Smooth muscle cell (in vitro differentiated cells): ENCODE measurements at regions not wholly inside any gene's neighbourhood (a gene's known extent, or its start where the extent isn't known, plus 50 kb on each side); places are given as distances from the start of the nearest gene placed in this dataset.

Experiments
- DNase-seq: peaks from one replicate; lab custom pipeline; 2025; ENCODE audit not compliant: unreplicated experiment; lab: John Stamatoyannopoulos, UW
- H2AFZ ChIP-seq: fragments of 200-600 bp; sonication (generic); 2 replicates; pipeline ENCODE4 v1.6.0; 2016; ENCODE audit warnings: antibody characterized with exemption, low read depth, mild to moderate bottlenecking
- H3F3A ChIP-seq: fragments of 200-600 bp; sonication (generic); 2 replicates; pipeline ENCODE4 v1.6.0; 2017; ENCODE audit warnings: antibody characterized with exemption, low read depth
- H3K27ac ChIP-seq: fragments of 200-600 bp; sonication (generic); 2 replicates; pipeline ENCODE4 v1.5.1; 2016; ENCODE audit warnings: low read depth, mild to moderate bottlenecking
- H3K27me3 ChIP-seq: fragments of 200-600 bp; sonication (generic); 2 replicates; pipeline ENCODE4 v1.6.1; 2016; ENCODE audit warnings: low read depth, mild to moderate bottlenecking
- H3K36me3 ChIP-seq: fragments of 200-600 bp; sonication (generic); 2 replicates; pipeline ENCODE4 v1.5.1; 2016; ENCODE audit warnings: low read depth
- H3K4me1 ChIP-seq: fragments of 200-600 bp; sonication (generic); 2 replicates; pipeline ENCODE4 v1.5.1; 2016; ENCODE audit warnings: low read depth
- H3K4me2 ChIP-seq: fragments of 200-600 bp; sonication (generic); 2 replicates; pipeline ENCODE4 v1.6.0; 2016; ENCODE audit warnings: mild to moderate bottlenecking
- H3K4me3 ChIP-seq: fragments of 200-600 bp; sonication (generic); 2 replicates; pipeline ENCODE4 v1.5.1; 2016; ENCODE audit warnings: mild to moderate bottlenecking
- H3K79me2 ChIP-seq: fragments of 200-600 bp; sonication (generic); 2 replicates; pipeline ENCODE4 v1.6.0; 2016; ENCODE audit warnings: low read depth, mild to moderate bottlenecking
- H3K9ac ChIP-seq: fragments of 200-600 bp; sonication (generic); 2 replicates; pipeline ENCODE4 v1.6.0; 2016; ENCODE audit warnings: low read depth
- H3K9me3 ChIP-seq: fragments of 200-600 bp; sonication (generic); replicated peaks from 2 replicates; pipeline ENCODE4 v1.5.1; 2016; ENCODE audit warnings: low read depth
- H4K20me1 ChIP-seq: fragments of 200-600 bp; sonication (generic); 2 replicates; pipeline ENCODE4 v1.6.0; 2016; ENCODE audit warnings: low read depth
- CTCF ChIP-seq: fragments of 200-600 bp; sonication (generic); IDR thresholded peaks from 2 replicates; pipeline ENCODE4 v1.5.1; 2017; ENCODE audit warnings: borderline replicate concordance, mild to moderate bottlenecking, antibody characterized with exemption; ENCODE audit not compliant: insufficient read depth, poor library complexity, severe bottlenecking
- WGBS: methylation state at CpG from one replicate; pipeline ENCODE4 v1.1.7; 2016; ENCODE audit warnings: low lambda C conversion rate; 5-methylcytosine and 5-hydroxymethylcytosine counted together

- H3K4me3 ChIP-seq = no peak overlapping the region
- no peaks in the 10 kb centered on the region for H3K79me2 ChIP-seq
- no peak overlapping the region for H3K27ac ChIP-seq
- no peaks in the 10 kb centered on the region for H3F3A ChIP-seq
- H3K4me1 ChIP-seq = no peaks in the 10 kb centered on the region
- no peak for TF ChIP-seq CTCF
- H2AFZ ChIP-seq = no peak overlapping the region
- H3K27me3 ChIP-seq = peaks cover 90% of the 10 kb centered on the region
- no peak for DNase-seq
- H3K9me3 ChIP-seq = no peaks in the 10 kb centered on the region
- WGBS = 65% methylated on average over 7 of the region's 7 CpGs
- H3K9ac ChIP-seq = no peak overlapping the region
- H3K4me2 ChIP-seq = no peak overlapping the region
- no peaks in the 10 kb centered on the region for H3K36me3 ChIP-seq
- H4K20me1 ChIP-seq = no peaks in the 10 kb centered on the region
These were observed 62.2 kb upstream of the VPREB1 start for GRCh38 chr22:22182218-22182989.

GRCh38 chr22:22181341-22181850 is 63.2 kb upstream of the VPREB1 start:
- no peak overlapping the region for H3K9ac ChIP-seq
- H2AFZ ChIP-seq = no peak overlapping the region
- no peaks in the 10 kb centered on the region for H3K36me3 ChIP-seq
- no peaks in the 10 kb centered on the region for H4K20me1 ChIP-seq
- DNase-seq = no peak
- H3K4me2 ChIP-seq = no peak overlapping the region
- H3K4me3 ChIP-seq = no peak overlapping the region
- no peak for TF ChIP-seq CTCF
- H3K27me3 ChIP-seq = peaks cover 89% of the 10 kb centered on the region
- H3F3A ChIP-seq = no peaks in the 10 kb centered on the region
- 87% methylated on average over 3 of the region's 3 CpGs for WGBS
- no peaks in the 10 kb centered on the region for H3K79me2 ChIP-seq
- no peaks in the 10 kb centered on the region for H3K9me3 ChIP-seq
- H3K4me1 ChIP-seq = no peaks in the 10 kb centered on the region
- no peak overlapping the region for H3K27ac ChIP-seq

GRCh38 chr22:22180738-22181285 is 63.8 kb upstream of the VPREB1 start:
- H4K20me1 ChIP-seq = no peaks in the 10 kb centered on the region
- H3K27me3 ChIP-seq = peaks cover 88% of the 10 kb centered on the region
- H3K36me3 ChIP-seq = no peaks in the 10 kb centered on the region
- H3K4me2 ChIP-seq = no peak overlapping the region
- no peaks in the 10 kb centered on the region for H3K4me1 ChIP-seq
- no peaks in the 10 kb centered on the region for H3F3A ChIP-seq
- no peaks in the 10 kb centered on the region for H3K9me3 ChIP-seq
- DNase-seq = no peak
- no peaks in the 10 kb centered on the region for H3K79me2 ChIP-seq
- H3K4me3 ChIP-seq = no peak overlapping the region
- no peak overlapping the region for H3K27ac ChIP-seq
- H2AFZ ChIP-seq = no peak overlapping the region
- no peak for TF ChIP-seq CTCF
- 73% methylated on average over 5 of the region's 5 CpGs for WGBS
- H3K9ac ChIP-seq = no peak overlapping the region
